ENCODE measurements at regions not wholly inside any gene's neighbourhood (a gene's known extent, or its start where the extent isn't known, plus 50 kb on each side); places are given as distances from the start of the nearest gene placed in this dataset.

DNA sequence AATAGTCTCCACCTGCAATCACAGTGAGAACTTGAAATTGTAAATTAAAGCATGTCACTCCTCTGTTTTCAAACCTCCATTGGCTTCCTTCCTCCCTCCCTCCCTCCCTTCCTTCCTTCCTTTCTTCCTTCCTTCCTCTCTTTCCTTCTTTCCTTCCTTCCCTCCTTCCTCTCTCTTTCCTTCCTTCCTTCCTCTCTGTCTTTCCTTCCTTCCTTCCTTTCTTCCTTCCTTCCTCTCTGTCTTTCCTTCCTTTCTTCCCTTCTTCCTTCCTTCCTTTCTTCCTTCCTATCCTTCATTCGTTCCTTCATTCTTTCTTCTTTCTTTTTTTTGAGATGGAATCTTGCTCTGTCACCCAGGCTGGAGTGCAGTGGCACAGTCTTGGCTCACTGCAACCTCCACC is 595.0 kb upstream of the ZNF608 start:
- in situ Hi-C loops (cut with MboI; ENCODE audit: low sequenced_read_pairs), result no loop called here

DNA sequence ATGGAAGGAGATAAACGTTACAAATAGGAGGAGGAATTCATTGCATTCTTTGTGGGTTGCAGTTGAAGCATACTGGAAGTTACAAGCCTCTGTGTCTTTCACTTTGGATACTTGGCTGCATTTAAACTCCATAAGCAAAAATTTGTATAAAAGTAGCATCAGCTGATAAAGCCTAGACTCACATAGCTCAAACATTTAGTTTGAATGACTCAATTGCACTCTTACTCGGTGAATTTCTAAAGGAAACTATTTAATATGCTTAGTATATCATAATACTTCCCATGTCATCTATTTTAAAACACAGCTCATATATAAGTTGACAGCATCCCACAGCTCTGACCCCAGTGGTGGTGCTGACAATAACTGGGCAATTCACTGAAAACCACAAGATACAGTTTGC is 596.6 kb upstream of the ZNF608 start:
- in situ Hi-C loops (cut with MboI; ENCODE audit: low sequenced_read_pairs), result no loop called here

DNA sequence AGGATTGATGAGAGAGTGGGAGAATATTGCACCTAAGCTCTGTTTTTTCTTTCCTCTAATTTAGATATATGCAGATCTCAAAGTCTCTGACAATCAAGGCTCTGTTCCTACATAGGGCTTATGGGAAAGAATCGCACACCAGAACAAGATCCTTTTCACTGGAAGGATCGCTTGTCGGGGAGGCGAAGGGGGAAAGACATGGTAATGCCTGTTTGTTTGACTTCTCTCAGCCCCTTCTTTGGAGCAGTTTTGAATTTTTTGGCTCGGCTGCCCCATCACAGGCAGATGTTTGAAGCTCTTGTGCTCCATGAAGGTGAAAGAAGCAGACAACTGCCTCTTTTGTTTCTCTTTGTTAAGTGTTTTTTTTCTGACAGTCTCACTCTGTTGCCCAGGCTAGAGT is 599.9 kb upstream of the ZNF608 start:
- in situ Hi-C loops (cut with MboI; ENCODE audit: low sequenced_read_pairs), result no loop called here

DNA sequence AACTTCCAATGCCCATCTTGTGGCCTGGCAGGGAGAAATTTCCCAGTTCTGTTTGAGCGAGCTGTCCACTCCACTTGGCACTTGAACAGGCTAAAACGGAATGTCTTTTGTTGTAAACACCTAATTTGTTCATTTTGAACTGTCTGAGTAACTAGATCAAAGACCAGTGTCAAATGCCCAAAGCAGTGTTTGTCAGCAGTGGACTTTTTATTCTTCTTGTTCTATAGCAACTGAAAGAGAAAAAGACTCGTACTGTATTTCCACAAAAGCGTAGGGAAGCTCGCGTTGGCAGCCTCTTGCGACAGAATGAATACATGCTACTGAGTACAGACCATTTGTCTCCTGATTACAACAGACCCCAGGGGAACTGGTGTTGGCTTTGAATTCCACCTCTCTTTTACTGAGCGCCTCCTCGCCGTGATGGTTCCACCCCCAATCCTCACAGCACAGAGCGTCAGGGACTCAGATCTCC is 601.8 kb upstream of the ZNF608 start:
- in situ Hi-C loops (cut with MboI; ENCODE audit: low sequenced_read_pairs), result no loop called here

DNA sequence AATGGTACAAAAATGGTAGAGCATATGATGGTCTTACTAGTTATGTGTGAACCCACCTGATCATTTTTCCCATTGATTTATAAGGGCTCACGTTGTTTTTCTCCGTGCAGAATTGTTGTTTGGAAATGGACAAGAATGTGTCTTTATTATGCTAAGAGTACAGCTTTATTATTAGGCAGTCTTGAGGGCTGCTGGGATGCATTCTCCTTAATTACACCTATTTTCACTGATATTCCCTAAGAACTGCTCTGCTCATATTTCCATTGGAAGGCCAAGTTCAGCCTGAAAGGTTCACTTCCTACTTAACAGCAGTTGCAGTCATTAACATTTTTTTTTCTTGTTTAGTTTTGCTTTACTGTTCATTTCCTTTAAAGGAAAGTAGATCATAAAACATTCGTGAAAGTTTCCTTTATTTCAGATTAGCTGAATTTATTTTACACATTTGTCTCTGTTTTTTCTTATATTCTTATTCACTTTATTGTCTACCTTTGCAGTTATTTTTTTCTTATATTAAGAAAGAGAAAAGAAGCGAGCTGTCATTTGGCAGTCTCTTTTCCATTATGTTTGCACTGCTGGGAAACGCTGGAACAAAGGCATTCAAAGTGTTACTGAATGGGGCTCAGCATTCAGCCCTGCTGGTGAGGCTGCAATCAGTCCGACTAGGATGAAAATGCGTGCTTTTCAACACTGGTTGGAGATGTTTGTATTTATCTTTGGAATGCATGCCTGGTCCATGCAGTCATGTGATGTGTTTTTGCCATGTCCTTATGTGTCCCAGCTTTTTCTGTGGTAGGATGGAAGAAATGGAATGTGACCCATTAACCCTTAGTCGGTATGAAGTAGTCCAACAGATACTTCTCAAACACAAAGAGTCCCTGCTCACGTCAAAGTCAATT is 602.7 kb upstream of the ZNF608 start:
- in situ Hi-C loops (cut with MboI; ENCODE audit: low sequenced_read_pairs), result no loop called here

DNA sequence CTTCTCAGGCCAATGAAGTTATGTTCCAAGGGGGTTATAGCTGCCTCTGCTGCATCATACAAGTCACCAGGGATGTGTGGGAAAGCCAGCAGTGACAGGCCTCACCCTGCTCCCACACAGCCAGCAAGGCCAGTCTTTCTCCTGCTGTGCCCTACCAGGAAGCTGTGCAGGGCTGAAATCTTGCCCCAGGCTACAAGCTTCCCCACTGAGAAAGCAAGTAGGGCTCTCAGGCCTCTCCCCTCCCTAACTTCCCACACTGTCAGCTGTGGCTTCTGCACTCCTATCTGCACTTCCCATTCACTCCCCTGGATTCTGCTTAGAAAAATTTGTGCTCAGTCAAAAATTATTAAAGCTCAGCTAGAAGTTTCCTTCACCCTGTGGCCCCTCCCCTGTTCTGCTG is 611.2 kb upstream of the ZNF608 start:
- in situ Hi-C loops (cut with MboI; ENCODE audit: low sequenced_read_pairs), result no loop called here

DNA sequence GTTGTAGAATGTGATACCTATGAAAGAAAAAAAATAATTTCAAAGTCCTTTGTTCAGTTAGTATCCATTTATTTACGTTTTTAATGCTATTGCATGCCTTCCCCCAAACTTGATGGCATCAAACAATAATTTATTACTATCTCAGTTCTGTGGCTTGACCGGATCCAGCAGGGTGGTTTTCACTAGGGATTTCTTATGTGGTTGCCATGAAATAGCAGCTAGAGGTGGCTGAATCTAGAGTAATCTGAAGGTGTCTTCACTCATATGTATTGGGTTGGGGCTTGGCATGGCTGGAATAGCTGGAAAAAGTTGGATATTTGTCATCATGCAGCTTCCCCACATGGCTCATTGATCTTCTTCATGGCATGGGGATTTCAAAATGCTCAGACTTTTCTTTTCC is 619.3 kb upstream of the ZNF608 start:
- in situ Hi-C loops (cut with MboI; ENCODE audit: low sequenced_read_pairs), result no loop called here

DNA sequence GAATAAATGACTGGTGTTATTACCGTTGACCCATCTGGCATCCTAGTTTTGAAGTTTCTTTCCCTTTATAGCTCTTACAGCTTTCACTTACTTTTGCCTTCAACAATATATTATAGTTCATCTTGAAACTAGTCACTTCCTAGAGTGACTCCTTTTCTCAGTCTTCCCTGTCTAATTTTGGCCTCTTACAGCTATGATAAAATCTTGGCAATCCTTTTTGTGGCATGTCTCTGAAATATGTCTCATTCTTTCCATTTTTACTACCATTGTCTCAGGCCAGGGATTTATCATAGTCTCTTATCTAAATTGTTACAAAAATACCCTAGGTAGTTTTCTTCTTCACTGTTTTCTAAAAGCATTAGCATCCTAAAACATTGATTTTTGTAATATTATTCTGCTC is 621.3 kb upstream of the ZNF608 start:
- in situ Hi-C loops (cut with MboI; ENCODE audit: low sequenced_read_pairs), result no loop called here

DNA sequence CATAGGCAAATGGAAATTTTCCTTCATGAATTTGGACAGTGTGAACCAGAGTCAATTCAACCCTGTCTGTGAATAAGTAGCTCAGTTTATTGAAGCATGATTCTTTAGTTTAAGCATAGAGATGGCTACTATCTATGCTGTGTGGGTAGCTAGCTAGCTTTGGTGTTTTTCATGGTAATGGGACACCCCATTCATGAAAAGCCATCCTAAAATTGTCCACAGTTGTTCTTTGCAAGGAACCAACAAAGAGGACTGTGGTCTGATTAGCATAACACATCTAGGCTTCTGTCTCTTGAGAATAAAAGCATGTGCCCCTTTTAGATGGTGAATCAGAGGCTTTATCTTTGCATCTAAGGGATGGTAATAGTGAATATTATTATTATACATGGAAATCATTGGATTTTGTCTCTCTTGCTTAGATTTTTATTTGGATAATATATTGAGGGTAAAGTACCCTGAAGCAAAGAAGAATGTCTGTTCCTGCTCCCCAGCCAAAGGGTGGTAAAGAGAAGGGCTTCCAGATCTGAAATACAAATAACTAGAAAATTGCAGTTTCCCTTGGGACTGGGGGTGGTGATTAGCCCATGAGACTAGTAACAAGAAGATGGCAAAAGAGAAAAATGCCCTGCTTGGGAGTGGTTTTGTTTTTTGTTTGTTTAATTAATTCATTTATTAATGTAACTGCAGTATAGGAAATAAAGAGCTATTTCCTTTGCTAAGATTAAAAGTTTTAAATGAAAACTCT is 624.2 kb upstream of the ZNF608 start:
- in situ Hi-C loops (cut with MboI; ENCODE audit: low sequenced_read_pairs), result no loop called here

DNA sequence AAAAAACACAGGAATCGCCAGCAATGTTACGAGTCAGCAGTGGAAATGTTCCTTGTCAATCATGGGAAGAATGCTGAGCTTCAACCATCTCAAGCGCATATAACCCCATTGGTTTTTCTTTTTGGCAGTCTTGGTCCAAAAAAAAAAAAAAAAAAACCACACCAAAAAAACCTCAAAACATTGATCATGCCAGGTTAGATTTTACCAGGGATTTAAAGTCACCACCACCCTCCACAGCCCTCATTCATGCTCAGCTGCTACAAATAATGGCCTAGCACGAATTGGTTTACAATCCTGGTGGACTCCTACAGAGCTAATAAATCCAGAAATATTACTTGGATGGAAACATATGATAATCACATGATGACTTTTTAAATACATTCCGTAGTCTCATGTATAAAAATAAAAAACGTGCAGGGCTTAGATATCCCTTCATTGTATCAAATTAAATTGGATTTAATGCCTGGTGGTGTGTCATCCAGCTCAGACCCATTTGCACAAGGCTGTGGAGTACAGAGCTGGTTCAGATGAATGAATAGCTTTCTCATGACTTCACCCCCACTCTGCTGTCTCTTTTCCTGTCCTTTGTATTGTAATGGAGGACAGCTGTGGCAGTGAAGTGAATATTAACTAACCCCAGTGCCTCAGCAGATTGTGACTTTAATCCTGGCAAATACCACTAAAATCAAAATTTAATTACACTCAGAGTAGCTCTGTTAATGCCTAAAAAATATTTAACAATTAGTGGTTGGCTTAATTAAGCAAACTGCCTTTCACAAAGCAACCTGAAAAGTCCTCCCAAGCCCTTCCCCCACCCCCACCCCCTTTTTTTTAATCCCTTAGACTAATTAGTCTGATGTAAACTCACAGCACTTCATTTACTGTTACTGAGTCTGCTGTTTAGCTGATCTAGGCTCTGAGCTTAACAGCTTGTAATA is 626.5 kb upstream of the ZNF608 start:
- in situ Hi-C loops (cut with MboI; ENCODE audit: low sequenced_read_pairs), result no loop called here

DNA sequence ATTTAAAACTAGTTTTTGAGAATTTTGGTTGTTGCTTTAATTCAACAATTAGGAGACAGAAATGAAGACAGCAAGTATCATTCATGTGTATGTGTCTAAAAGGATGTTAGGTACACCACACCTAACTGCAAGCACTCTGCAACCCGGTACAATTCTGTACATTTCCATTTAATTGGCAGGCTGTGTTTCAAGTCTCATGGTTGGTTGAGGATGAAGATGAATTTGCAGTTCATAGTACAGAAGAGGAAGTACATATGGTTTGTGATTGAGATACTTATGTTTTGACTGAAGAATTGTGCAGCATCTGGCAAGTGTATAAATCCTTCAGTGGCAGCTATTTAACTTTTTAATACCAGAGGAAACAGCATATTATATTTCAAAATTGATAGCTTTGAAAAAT is 628.7 kb upstream of the ZNF608 start:
- in situ Hi-C loops (cut with MboI; ENCODE audit: low sequenced_read_pairs), result no loop called here

DNA sequence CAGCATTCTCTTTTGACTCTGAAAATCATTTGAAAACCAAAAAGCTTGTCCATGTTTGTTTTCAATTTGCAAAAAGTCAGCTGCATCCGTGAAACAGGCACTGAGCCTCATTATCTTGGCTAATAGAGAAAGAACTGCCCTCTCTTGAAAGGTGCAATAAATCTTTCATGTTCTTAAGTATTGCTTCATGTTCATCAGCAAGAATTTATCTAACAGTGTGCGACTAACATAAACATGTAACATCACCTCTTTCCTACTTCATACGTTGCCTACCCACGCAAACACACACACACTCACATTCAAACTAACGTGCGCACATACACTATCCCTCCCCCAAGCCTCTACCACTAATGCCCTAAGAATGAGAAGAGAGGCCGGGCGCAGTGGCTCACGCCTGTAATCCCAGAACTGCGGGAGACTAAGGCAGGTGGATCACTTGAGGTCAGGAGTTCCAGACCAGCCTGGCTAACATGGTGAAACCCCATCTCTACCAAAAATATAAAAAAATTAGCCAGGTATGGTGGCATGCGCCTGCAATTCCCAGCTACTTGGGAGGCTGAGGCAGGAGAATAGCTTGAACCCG is 629.7 kb upstream of the ZNF608 start:
- in situ Hi-C loops (cut with MboI; ENCODE audit: low sequenced_read_pairs), result no loop called here

DNA sequence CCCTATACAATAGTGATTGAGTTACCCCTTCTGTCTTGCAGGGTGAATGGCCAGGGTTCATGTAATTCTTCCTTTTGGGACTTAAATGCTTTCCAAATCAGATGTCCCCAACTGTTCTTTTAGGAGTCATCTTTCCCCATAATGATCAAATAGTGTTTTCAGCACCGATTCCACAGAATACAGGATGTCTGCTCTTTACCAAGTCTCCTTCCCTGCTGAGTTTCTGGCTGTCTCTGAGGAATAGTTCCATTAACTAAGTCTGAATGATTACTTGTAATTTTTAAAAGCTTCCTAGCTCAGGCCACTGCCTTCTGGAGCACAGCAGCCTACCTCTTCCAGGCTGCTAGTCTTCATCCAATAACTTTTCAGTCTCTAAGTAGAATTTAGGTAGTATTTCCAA is 630.7 kb upstream of the ZNF608 start:
- in situ Hi-C loops (cut with MboI; ENCODE audit: low sequenced_read_pairs), result no loop called here

DNA sequence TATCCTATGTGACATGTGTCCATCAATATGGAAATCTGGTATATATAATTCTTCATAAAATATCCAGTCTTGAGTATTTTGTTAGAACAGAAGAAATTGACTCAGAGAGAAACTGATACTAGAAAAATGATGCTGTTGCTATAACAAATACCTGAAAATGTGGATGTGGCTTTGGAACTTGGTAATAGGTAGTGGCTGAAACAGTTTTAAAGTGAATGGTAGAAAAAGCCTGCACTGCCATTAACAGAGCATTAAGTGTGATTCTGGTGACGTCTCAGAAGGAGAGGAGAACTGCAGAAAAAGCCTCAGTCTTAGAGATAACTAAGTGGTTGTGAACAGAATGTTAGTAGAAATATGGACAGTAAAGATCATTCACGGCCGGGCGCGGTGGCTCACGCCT is 634.9 kb upstream of the ZNF608 start:
- in situ Hi-C loops (cut with MboI; ENCODE audit: low sequenced_read_pairs), result no loop called here

DNA sequence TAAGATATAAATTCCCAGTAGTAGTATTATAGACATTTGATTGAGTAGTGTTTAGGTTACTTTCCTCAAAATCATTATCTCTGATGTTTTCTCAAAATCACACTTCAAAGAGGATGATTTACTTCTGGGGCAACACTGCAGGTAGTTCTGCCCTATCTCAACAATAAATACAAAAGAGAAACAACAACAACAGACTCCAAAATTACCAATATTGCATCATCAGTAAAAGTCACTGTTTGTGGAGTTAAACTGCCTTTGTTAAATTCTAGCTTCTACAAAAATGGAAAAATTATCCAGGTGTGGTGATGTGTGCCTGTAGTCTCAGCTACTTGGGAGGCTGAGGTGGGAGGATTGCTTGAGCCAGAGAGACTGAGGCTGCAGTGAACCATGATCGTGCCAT is 637.6 kb upstream of the ZNF608 start:
- in situ Hi-C loops (cut with MboI; ENCODE audit: low sequenced_read_pairs), result no loop called here

DNA sequence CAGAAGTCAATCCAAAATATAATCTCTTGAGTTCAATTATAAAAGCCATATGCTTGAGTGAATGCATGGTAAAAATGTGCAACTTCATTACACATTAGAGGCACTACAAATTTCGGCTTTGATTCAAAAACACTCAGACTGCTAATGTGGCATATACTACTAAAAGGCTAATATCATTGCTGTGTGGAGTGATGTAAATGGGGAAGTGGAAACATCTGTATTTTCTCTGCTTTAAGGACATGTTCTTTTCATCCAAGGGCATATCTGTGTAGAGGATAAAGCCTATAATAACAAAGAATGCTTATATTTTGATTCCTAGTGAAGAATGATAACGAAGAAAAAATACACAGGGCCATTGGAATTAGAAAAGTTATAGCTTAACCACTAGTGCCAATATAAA is 643.9 kb upstream of the ZNF608 start:
- in situ Hi-C loops (cut with MboI; ENCODE audit: low sequenced_read_pairs), result no loop called here

DNA sequence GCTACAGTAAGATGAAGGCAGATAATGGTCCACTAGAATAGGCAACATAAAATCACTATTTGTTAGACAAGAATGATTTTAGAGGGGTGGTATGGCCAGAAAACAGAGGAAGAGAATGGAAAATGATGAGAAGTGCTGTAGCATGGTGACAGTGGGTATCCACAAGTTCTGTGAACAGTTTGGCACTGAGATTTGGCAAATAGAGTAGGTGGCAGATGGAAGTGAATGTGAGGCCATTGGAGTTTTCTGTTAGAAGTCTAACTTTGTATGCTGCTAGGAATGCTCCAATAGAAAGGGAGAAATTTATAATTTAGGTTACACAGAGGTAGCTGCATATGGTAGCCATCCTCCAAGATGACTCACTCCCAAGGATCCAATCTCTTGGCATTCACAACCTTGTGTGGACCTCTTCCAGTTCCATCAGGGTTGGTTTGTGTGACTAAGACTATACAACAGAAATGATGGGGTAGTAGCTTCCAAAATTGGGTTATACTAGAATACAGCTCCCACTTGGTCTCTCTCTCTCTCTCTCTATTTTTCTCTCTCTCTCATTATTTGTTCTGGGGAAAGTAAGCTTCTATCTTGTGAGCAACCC is 646.9 kb upstream of the ZNF608 start:
- in situ Hi-C loops (cut with MboI; ENCODE audit: low sequenced_read_pairs), result no loop called here

DNA sequence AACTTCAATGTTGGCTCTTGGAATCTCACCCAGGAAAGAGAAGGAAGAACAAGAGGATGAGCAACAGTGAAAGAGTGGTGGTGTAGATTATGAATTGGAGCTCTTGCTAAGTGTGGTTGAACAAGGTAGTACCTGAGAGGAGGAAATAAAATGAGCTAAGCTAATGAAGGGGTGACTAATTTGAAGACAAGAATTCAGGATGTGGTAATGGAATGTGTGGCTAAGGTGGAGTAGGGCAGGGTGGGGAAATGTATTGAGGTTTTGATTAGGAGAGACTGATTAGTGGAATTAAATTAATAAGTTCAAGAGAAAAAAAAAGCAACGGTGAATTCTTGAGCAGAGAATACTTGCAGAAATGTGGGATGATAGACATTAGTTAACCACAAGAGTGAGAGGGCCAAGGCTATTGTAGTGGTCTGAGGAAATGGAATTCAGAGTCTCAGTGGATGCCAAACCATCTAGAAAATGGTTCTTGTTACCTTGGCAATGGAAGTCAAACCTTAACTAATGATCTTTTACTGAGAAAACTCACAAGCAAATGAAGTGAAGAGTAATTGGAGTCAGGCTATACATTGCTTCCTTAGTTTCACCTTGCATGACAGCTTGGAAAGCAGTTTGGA is 648.3 kb upstream of the ZNF608 start:
- in situ Hi-C loops (cut with MboI; ENCODE audit: low sequenced_read_pairs), result no loop called here

DNA sequence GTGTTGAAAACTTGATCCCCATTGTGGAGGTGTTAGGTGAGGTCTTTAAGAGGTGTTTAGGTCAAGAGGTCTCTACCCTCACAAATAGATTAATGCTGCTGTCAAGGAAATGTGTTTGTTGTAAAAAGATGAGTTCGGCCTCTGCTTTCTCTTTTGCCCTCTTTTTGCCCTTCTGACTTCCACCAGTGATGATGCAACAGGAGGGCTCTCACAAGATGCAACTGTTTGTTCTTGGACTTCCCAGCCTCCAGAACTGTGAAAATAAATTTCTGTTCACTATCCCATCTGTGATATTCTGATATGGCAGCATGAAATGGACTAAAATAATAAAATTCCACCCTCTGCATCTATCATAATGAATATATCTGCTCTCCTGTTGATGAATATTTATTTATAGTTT is 650.0 kb upstream of the ZNF608 start:
- in situ Hi-C loops (cut with MboI; ENCODE audit: low sequenced_read_pairs), result no loop called here

DNA sequence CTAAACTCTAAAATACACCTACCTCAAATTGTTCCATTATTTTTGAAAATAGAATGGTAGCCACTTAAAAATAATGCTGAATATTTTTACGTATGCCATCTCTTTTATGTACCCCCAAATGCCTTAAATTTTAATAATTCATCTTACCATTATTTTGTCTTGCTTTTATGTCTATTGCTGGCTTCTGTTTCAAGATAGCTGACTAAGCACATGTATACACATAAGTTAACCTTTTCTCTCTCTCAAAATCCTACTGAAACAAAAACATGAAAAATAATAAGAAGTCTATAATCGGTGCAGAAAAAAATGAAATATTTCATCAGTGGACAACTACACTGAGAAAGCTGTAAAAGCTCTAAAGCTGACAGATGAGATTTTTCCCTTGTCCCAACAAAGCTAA is 652.0 kb upstream of the ZNF608 start:
- in situ Hi-C loops (cut with MboI; ENCODE audit: low sequenced_read_pairs), result no loop called here
